KMS-11 (cell line): ENCODE measurements at regions not wholly inside any gene's neighbourhood (a gene's known extent, or its start where the extent isn't known, plus 50 kb on each side); places are given as distances from the start of the nearest gene placed in this dataset.

Source experiments
- H2AFZ ChIP-seq: fragments of 200-600 bp; sonication (generic); 2 replicates; pipeline ENCODE4 v1.6.1; 2016; ENCODE audit warnings: antibody characterized with exemption, mixed run types, low read depth
- H3K27ac ChIP-seq: fragments of 200-600 bp; sonication (generic); 2 replicates; pipeline ENCODE4 v1.6.1; 2016; ENCODE audit warnings: mild to moderate bottlenecking, mixed run types
- H3K27me3 ChIP-seq: fragments of 200-600 bp; sonication (generic); 2 replicates; pipeline ENCODE4 v1.6.1; 2017; ENCODE audit warnings: mild to moderate bottlenecking, low read depth, mixed run types, moderate library complexity; ENCODE audit not compliant: insufficient read depth
- H3K36me3 ChIP-seq: fragments of 200-600 bp; sonication (generic); 2 replicates; pipeline ENCODE4 v1.6.1; 2017; ENCODE audit warnings: mild to moderate bottlenecking, mixed run types; ENCODE audit not compliant: insufficient read depth
- H3K4me1 ChIP-seq: fragments of 200-600 bp; sonication (generic); 2 replicates; pipeline ENCODE4 v1.6.1; 2016; ENCODE audit warnings: mild to moderate bottlenecking, low read depth, mixed run types; ENCODE audit not compliant: poor library complexity, severe bottlenecking
- H3K4me2 ChIP-seq: fragments of 200-600 bp; sonication (generic); 2 replicates; pipeline ENCODE4 v1.7.0; 2016; ENCODE audit warnings: mild to moderate bottlenecking, mixed run types
- H3K4me3 ChIP-seq: fragments of 200-600 bp; sonication (generic); IDR thresholded peaks from 2 replicates; pipeline ENCODE4 v1.6.1; 2017; ENCODE audit warnings: low read depth, low read length, mixed read lengths; ENCODE audit not compliant: insufficient read depth
- H3K79me2 ChIP-seq: fragments of 200-600 bp; sonication (generic); 2 replicates; pipeline ENCODE4 v1.6.1; 2016; ENCODE audit warnings: low read depth, mixed run types; ENCODE audit not compliant: insufficient read depth
- H3K9ac ChIP-seq: fragments of 200-600 bp; sonication (generic); 2 replicates; pipeline ENCODE4 v1.6.1; 2016; ENCODE audit warnings: mild to moderate bottlenecking, mixed run types
- H4K20me1 ChIP-seq: fragments of 200-600 bp; sonication (generic); 2 replicates; pipeline ENCODE4 v1.6.1; 2016; ENCODE audit warnings: mild to moderate bottlenecking, mixed run types; ENCODE audit not compliant: insufficient read depth
- TF ChIP-seq, protein P1 (sequence below): fragments of 200-600 bp; sonication (generic); conservative IDR thresholded peaks from 2 replicates; pipeline ENCODE4 v1.6.1; 2017; ENCODE audit warnings: low read depth, mild to moderate bottlenecking, antibody characterized with exemption, low read length, moderate library complexity, mixed read lengths

- H3K79me2 ChIP-seq: no peaks in the 10 kb centered on the region
- H3K9ac ChIP-seq: no peak overlapping the region
- H3K27me3 ChIP-seq: no peaks in the 10 kb centered on the region
- no peaks in the 10 kb centered on the region for H3K36me3 ChIP-seq
- TF ChIP-seq, protein P1, sequence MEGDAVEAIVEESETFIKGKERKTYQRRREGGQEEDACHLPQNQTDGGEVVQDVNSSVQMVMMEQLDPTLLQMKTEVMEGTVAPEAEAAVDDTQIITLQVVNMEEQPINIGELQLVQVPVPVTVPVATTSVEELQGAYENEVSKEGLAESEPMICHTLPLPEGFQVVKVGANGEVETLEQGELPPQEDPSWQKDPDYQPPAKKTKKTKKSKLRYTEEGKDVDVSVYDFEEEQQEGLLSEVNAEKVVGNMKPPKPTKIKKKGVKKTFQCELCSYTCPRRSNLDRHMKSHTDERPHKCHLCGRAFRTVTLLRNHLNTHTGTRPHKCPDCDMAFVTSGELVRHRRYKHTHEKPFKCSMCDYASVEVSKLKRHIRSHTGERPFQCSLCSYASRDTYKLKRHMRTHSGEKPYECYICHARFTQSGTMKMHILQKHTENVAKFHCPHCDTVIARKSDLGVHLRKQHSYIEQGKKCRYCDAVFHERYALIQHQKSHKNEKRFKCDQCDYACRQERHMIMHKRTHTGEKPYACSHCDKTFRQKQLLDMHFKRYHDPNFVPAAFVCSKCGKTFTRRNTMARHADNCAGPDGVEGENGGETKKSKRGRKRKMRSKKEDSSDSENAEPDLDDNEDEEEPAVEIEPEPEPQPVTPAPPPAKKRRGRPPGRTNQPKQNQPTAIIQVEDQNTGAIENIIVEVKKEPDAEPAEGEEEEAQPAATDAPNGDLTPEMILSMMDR: no peak
- no peaks in the 10 kb centered on the region for H4K20me1 ChIP-seq
- no peak overlapping the region for H3K27ac ChIP-seq
- H3K4me1 ChIP-seq: no peaks in the 10 kb centered on the region
- no peak overlapping the region for H2AFZ ChIP-seq
- no peak overlapping the region for H3K4me2 ChIP-seq
- no peak overlapping the region for H3K4me3 ChIP-seq
Observed at GRCh38 chr1:57770236-57770635, 346.4 kb upstream of the DAB1 start.

- no peaks in the 10 kb centered on the region for H3K27me3 ChIP-seq
- H3K4me1 ChIP-seq: no peaks in the 10 kb centered on the region
- H3K36me3 ChIP-seq: no peaks in the 10 kb centered on the region
- H3K4me3 ChIP-seq: no peak overlapping the region
- no peaks in the 10 kb centered on the region for H4K20me1 ChIP-seq
- no peak overlapping the region for H2AFZ ChIP-seq
- H3K9ac ChIP-seq: no peak overlapping the region
- H3K27ac ChIP-seq: no peak overlapping the region
- TF ChIP-seq, protein P1: no peak
- no peaks in the 10 kb centered on the region for H3K79me2 ChIP-seq
- no peak overlapping the region for H3K4me2 ChIP-seq
Observed at GRCh38 chr1:57761628-57762027, 337.8 kb upstream of the DAB1 start.

DNA sequence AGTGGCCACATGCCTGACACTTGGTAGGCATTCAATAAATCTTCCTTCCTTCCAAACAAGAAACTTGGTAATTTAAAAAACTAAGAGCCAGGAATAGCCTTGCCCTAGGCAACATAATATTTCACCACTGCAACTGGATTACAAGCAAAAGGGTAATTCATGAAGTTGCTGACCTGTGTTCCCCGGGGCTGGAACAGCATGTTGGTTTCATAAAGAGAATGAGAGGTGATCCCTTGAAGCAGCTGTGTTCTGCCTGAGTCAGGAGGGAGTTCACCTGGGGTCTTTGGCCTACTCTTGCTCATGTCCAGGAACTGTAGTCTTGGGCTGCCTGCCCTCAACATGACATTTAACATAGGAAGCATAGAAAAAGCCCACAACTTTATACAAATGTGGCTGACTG, 329.0 kb upstream of the DAB1 start:
- no peaks in the 10 kb centered on the region for H3K36me3 ChIP-seq
- TF ChIP-seq, protein P1: no peak
- no peaks in the 10 kb centered on the region for H3K27me3 ChIP-seq
- no peak overlapping the region for H3K4me2 ChIP-seq
- no peaks in the 10 kb centered on the region for H3K4me1 ChIP-seq
- H3K27ac ChIP-seq: no peak overlapping the region
- no peaks in the 10 kb centered on the region for H3K79me2 ChIP-seq
- H3K9ac ChIP-seq: no peak overlapping the region
- no peak overlapping the region for H2AFZ ChIP-seq
- no peak overlapping the region for H3K4me3 ChIP-seq
- H4K20me1 ChIP-seq: no peaks in the 10 kb centered on the region

DNA sequence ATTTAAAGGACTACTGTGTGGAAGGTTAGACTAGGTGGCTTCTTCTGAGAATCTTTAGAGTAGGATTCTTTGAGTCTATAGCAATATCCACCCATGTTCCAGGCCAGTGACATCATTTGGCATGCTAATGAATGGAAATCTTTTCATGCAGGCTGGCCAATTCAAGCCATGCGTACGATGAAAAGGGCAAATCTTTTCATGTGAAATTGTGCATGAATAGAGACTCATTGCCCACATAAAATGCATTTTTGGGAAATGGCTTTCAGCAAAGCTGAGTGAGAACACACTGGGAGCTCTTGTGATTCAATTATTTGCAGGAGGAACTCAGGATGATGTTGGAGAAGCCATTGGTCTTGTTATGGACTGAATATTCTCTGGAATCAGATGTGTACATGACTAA, 324.9 kb upstream of the DAB1 start:
- H3K79me2 ChIP-seq: no peaks in the 10 kb centered on the region
- no peaks in the 10 kb centered on the region for H3K4me1 ChIP-seq
- H3K27me3 ChIP-seq: no peaks in the 10 kb centered on the region
- TF ChIP-seq, protein P1: no peak
- H3K27ac ChIP-seq: no peak overlapping the region
- no peak overlapping the region for H3K9ac ChIP-seq
- H3K36me3 ChIP-seq: no peaks in the 10 kb centered on the region
- H3K4me3 ChIP-seq: no peak overlapping the region
- no peaks in the 10 kb centered on the region for H4K20me1 ChIP-seq
- no peak overlapping the region for H3K4me2 ChIP-seq
- no peak overlapping the region for H2AFZ ChIP-seq
